ENCODE measurements at regions not wholly inside any gene's neighbourhood (a gene's known extent, or its start where the extent isn't known, plus 50 kb on each side); places are given as distances from the start of the nearest gene placed in this dataset.

DNA sequence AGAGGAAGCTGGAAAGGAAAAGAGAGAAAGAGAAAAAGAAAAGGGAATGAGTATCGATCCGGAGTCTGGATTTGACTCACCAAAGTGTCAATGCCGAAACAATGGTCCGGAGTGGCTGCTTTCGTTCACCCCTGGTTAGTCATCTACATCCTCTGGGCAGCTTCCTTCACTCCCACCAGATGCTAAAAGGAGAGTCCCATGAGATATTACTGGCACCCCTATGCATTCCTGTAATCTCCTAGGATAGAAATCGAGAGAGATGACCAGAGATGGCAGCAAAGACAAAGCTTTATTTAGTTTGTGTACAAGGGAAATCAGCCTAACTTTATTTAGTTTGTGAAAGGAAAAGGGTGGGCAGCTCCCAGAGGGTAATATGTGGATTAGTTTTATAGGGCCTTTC lies 622.2 kb downstream of the ZPLD1 start:
- no peak for DNase-seq (ENCODE audit: low spot score)

DNA sequence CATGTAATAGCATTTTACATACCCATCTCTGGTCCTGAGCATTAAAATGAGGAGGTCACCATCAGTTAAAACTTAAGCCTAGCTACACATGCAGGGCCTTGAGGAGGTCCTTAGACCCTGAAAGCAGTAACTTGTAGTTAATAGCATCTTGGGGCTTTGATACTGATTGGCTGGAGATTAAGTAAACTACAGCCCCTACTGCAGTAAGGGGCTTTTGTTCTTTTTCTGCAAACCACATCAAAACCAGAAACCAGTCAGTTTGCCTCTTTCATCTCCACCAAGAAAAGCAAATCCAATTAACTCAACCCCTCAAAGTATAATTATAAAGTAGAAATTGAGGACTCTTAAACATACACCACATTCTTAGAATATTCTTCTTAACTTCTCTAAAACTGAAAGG lies 622.7 kb downstream of the ZPLD1 start:
- no peak for DNase-seq (ENCODE audit: low spot score)

DNA sequence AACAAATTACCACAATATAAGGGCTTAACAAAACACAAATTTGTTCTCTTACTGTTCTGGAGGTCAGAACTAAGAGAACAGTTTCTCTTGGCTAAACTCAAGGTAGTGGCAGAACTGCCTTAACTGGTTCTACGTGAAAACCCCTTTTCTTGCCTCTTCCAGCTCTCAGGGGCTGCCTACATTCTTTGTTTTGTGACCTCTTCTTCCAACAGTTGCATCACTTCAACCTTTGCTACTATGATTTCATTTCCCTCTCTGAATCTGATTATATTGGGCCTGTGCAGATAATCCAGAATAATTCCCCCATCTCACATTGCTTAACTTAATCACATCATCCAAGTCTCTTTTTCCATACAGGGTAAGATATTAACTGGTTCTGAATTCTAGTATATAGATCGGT lies 624.6 kb downstream of the ZPLD1 start:
- no peak for DNase-seq (ENCODE audit: low spot score)

DNA sequence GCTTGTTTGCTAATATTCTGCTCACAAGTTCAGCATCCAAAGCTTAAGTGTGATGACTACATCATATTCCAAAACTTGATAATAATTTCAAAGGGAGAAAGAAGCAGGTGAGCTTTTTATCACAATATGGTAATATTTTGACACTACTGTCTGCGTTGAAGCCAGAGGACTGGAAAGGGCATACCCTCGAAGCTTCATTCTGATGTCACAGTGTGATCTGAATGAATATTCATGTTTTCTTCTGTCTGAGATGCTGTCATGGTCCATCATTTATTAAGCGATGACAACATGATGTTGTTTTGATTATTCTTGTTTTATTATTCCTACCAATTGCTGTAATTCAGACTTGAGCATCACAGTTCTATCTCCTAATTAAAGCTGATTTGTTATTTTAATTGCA lies 625.4 kb downstream of the ZPLD1 start:
- DNase-seq (ENCODE audit: low spot score) = no peak

DNA sequence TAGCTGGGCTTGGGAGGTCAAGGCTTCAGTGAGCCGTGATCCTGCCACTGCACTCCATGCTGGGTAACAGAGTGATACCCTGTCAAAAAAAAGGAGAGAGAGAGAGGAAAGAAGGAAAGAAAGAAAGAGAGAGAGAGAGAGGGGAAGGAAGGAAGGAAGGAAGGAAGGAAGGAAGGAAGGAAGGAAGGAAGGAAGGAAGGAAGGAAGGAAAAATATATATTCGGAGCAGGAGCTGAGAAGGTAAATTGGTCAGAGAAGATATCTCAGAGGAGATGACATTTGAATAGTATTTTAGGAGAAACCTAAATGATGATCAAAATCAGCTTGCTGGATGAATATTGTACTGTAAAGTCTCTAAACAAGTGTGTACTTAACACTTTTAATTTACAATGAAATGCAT lies 633.1 kb downstream of the ZPLD1 start:
- DNase-seq (ENCODE audit: low spot score) = no peak

DNA sequence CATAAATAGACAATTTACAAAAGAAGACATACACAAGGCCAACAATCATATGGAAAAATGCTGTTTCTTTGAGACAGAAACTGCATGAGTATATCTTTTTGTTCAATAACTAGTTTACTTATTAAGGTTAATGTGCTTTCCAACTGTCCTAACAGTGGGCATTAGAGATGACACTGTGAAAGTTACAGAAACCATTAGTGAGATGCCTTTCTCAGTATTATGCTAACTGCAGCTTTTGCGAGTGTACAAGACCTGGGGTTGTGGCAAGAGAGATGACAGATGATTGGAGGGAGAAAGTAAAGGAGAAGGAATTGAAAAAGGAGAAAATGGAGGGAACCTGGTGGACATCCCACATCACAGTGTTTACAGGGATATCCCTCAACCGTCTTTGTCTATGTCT lies 640.5 kb downstream of the ZPLD1 start:
- no peak for DNase-seq (ENCODE audit: low spot score)

DNA sequence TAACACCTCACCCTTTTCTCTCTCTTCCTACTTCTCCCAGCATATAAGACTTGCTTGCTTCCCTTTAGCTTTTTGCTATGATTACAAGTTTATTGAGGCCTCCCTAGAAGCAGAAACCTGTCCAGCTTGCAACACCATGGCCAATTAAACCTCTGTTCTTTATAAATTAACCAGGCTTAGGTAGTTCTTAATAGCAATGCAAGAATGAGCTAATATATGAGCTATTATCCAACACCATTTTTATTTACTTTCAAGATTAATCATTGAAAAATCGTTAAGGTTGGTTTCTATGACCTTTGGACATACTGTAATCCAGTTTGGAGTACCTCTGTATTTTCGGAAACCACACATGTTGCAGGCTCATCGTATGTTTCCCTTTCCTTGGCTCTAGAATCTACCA lies 643.1 kb downstream of the ZPLD1 start:
- no peak for DNase-seq (ENCODE audit: low spot score)

DNA sequence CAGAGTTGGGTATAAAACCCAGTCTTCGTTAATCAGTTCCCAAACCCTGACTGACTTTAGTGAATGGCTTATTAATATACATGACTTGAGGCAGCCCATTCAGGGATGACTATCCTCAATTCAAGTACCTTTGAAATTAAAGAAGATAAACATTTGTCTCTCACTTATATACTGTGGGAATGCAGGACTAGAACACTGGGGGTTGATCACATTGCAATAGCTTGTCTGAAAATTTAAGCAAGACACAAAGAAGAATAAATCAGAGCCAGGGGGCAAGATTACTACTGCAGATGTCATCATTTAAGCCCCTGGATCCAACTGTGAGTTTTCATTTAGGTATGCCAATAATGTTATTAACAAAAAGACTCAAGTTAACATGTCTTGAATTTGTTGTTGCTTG lies 647.7 kb downstream of the ZPLD1 start:
- no peak for DNase-seq (ENCODE audit: low spot score)

DNA sequence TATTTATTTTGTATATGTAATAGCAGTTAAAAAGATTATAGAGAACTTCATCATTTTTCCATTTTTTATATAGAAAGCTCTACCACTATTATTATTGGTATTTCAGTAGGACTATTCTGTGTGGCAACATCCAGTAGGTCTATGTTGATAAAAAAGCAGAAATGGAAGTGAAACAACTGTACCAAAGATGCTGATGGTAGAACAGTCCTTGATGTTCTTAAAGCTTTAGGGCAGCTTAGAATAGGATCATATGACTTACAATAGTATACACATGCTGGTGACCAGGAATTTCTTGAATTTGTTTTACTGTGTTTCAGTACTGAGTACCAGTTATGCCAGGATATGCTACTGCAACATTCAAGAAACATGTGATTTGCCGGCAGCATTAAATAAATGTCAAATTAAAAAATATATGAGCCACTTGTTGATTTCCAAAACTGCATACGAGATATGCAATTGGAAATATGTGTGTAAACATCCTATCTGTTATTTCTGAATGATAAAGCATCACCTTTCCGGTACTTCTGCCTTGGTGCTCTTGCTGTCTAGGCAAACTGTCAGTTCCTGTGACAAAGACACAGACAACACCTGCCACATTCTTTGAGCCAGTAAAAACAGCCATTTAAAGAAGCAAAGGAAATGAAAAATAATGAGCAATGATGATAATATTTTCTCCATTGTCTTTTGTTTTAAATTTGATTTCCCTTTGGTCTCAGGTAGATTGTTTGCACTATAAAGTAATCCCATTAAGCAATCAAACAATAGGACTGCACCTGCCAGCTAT lies 649.2 kb downstream of the ZPLD1 start:
- DNase-seq (ENCODE audit: low spot score) = no peak

DNA sequence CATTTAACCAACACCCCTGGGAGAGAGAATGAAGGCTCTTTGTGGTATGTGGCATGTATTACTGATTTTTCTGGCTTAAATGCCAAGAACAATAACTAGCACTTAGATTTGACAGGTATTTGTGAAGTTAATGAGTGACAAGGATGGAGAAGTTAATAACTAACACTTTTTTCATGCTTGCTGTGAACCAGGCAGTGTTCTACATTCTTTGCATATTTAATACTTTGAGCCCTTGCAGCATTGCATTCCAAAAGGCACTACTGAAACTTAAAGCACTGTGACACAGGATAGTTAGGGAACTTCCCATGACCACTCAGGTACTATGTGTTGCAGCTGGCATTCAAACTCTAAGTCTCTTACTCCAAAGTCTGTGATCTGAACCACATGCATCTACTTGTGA lies 650.6 kb downstream of the ZPLD1 start:
- no peak for DNase-seq (ENCODE audit: low spot score)

DNA sequence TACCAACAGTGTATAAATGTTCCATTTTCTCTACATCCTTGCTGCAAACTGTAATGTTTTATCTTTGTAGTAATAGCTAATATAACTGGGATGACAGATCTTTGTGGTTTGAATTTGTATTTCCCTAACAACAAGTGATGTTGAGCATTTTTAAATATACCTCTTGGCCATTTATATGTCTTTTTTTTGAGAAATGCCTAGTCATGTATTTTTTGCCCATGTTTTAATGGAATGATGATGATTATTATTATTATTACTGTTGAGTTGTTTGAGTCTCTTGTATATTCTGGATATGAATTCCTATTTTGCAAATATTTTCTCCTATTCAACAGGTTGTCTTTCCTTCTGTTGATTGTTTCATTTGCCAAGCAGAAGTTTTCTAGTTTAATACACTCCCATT lies 654.9 kb downstream of the ZPLD1 start:
- no peak for DNase-seq (ENCODE audit: low spot score)

DNA sequence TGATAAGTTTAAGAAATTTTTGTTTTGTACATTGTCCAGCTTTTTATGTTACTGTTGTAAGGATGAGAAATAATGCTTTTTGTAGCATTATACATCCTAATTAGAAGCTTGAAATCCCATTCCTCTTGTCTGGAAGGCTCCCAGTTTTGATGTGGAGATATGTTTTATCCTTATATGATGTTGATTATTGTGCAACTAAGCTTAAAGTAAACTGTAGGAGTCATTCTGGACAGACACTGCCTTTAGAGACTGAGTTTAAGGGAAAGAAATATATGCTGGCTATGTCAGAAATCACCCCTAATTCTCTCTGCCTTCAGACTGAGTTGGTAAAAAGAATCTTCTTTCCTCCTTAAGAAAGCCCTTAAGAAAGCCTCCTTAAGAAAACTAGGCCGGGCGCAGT lies 670.4 kb downstream of the ZPLD1 start:
- DNase-seq (ENCODE audit: low spot score) = no peak

DNA sequence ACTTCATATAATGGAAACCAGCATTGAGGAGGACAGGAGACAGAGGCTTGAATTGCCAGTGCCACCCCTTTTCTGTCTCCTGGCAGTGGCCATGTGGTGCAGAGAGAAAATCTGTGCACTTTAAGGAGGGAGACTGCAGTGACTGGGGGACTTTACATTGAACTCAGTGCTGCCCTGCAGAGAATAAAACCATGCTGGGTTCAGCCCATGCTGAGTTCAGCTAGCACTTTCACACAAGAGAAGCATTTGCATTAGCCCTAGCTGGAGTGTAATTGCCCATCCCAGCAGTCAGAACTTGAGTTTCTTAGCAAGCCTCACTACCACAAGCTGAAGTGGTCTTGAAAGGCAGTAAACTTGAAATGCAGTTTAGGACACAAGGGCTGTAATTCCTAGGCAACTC lies 677.5 kb downstream of the ZPLD1 start:
- DNase-seq (ENCODE audit: low spot score) = no peak

DNA sequence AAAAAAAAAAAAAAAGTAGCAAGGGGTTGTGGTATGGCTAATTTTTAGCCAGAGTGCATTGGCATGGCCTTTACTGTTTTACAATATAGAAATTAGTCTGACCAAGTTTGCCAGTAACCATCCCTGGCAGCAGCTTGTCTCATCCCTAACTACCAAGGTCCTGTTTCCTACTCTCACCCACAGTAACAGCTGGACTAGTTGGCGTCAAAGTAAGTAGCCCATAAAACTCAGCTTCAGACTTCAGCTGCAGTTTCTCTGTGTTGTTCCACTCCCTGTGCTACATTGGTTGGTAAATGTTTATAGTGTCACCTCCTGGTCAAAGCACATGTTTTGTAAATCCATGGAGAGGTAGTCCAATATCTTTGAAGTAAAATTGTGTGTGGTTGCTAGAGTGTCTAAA lies 691.3 kb downstream of the ZPLD1 start:
- DNase-seq (ENCODE audit: low spot score) = no peak

DNA sequence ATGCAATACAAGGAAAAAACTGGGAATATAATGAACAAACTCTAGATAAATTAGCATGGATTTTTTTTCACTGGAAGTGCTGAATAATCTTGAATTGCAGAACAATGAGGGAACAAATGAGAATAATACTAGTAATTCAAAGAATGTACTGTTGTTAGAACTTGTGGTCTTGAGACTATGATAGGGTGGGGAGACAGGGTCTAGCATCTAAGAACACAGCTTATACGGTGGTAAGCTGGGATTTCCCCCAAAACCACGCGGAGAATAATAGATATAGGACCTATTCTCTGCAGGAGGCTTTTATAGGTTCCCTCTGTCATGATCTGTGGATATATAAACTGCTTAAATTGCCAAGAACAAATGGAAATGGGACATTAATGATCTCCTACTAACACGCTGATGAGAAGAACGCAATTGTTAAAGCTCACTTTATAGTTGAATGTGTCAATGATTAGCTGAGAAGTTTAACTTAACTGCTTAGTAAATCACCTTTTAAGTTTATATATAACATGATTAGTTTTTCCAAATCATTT lies 692.3 kb downstream of the ZPLD1 start:
- DNase-seq (ENCODE audit: low spot score) = no peak

DNA sequence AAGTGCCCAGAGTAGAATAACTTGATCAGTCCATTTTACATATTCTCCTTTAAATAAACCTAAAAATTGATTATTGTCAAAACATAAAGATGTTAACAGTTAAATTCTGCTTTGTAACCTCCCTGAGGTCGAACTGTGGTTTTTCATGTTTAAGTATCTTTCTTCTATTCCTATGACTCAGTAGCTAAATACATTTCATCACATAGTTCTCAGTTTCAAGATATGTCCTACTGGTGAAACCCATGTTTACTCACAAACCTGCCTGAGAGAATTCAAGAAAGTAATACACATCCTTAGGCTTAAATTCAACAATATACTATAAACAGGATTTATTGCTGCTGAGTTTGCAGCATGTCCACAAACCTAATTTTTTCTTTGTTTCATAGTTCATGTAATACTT lies 692.9 kb downstream of the ZPLD1 start:
- DNase-seq (ENCODE audit: low spot score) = no peak

DNA sequence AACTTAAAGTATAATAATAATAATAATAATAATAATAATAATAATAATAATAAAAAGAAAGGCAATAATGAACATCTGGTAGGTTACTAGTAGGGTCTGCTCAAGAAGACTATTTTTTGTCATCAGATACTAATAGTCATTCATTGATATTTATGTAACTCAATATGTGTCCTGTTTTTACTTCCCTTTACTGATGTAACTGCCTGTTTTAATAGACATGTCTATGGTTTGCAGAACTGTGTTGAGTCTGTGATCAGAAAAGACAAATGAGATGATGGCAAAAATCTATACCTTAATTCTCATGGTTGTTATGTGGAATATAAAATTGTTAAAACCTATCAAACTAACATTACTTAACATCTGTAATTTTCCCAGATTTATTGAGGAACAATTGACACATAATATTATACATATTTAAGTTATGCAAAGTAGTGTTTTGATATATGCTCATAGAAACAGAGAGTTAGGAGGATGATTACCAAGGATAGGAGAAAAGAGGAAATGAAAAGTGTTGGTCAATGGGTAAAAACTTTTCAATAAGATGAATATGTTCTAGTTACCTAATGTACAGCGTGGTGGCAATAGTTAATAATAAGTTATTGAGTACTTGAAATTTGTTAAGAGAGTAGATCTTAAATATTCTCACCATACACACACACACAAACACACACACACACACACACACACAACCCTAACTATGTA lies 699.4 kb downstream of the ZPLD1 start:
- no peak for DNase-seq (ENCODE audit: low spot score)

DNA sequence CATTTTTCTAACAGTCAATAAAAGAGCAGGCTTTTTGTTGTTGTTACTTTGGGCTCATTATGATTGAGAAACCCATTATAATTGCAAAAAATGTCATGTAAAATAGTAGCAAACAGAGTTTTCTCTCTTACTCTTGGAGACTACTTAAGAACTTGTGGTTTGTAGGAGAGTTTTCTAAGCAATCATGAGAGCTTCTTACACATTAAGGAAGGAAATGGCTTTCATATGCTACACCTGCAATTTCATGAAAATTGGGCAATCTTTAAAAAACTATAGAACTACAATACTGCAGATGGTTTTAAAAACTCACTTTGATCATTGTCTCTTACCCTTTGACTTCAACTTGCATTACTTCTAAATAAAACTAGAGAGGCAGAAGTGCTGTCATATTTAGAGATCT lies 701.8 kb downstream of the ZPLD1 start:
- DNase-seq (ENCODE audit: low spot score) = no peak

DNA sequence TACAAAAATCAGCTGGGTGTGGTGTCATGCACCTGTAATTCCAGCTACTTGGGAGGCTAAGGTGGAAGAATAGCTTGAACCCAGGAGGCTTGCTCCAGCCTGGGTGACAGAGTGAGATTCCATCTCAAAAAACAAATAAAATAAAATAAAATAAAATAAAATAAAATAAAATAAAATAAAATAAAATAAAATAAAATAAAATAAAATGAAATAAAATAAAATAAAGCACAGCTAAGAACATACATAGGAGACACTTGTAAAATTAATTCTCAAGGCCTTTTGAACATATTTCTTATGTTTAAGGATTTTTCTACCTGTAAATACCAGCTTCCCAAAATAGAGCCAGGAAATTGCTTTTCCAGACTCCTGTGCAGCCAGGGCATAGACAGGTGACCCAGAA lies 703.0 kb downstream of the ZPLD1 start:
- no peak for DNase-seq (ENCODE audit: low spot score)

DNA sequence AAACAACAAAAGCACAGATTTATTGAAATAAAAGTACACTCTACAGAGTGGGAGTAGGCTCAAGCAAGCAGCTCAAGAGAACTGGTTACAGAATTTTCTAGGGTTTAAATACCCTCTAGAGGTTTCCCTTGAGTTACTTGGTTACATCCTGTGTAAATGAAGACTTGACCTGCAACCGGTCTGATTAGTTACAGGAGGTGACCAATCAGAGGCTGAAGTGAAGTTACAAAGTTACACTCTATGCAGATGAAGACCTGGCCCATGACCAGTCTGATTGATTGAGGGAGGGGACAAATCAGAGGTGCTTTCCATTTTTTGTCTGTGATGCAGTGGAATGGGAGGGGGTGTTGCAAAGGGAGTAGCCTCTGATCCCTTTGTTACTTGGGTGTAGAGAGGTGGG lies 723.4 kb downstream of the ZPLD1 start:
- DNase-seq (ENCODE audit: low spot score) = no peak

DNA sequence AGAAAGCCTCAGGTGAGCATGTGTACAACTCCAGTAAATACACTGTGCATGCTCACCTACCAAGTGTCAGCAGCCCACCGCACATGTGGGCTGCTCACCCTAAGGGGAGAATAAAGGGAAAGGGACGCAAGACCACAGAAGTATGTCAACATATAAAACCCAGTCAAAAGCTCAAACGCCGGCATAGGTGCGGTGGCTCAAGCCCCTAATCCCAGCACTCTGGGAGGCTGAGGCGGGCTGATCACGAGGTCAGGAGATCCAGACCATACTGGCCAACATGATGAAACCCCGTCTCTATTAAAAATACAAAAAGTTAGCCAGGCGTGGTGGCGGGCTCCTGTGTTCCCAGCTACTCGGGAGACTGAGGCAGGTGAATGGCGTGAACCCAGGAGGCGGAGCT lies 732.1 kb downstream of the ZPLD1 start:
- no peak for DNase-seq (ENCODE audit: low spot score)

DNA sequence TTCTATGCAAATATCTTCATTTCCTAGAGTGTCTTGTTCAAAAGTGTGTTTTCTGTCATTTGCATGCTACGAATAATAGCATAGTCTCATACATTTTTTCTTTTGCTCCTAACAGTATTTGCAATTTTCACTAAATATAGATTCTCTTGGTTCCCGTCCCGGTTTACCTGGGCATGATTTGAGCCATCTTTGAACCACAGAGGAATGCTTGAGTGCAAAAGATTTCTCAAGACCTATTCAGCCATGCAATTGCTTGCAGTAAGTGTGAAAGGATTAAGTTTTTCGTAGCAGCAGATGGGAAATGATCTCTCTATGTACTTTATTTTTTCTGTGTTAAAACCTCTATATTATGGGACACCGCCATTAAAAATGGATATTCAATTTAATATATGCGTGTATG lies 733.0 kb downstream of the ZPLD1 start:
- no peak for DNase-seq (ENCODE audit: low spot score)

DNA sequence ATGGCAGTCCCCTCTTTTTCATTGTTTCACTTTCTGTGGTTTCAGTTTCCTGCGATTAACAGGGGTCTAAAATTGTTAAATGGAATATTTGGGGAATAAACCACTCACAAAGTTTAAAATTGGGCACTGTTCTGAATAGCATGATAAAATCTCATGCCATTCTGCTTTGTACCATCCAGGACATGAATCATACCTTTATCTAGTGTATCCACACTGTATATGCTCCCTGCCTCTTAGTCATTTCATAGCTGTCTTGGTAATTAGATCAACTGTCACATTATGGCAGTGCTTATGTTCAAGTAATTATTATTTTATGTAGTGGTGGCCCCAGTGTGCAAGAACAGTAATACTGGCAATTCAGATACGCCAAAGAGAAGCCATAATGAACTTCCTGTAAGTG lies 734.5 kb downstream of the ZPLD1 start:
- no peak for DNase-seq (ENCODE audit: low spot score)

DNA sequence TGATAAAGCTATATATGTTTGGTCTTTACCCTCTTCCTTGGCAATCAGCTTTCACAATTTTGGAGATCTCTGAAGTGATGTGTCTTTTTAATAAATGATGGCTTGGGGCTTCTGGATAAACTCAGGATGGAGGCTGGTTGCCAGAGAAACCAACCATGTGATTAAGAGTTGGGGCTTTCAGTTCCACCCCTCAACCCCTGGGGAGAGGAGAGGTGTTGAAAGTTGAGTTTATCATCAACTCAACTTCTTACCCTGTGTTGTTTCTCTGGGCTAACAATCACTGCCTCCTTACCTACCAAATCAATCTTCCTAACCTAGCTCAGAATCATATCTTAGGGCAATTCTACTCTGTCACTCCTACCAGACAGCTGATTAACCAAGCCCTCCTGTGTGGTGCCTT lies 735.8 kb downstream of the ZPLD1 start:
- no peak for DNase-seq (ENCODE audit: low spot score)

Data from ecto neural progenitor cell (in vitro differentiated cells).